ENCODE measurements at regions not wholly inside any gene's neighbourhood (a gene's known extent, or its start where the extent isn't known, plus 50 kb on each side); places are given as distances from the start of the nearest gene placed in this dataset.
"Not testable (repeated sequence)": the region's sequence is repeated elsewhere in the genome, so short reads cannot be mapped to it uniquely, and the experiment has no call there.

- not testable (repeated sequence) for H3K9me3 ChIP-seq (ENCODE audit: control insufficient read depth in 2 of 2, insufficient read depth in 1 of 2, low read length in 1 of 2); H3K36me3 ChIP-seq (ENCODE audit: control insufficient read depth in 2 of 2, insufficient read depth in 2 of 2, low read length in 1 of 2); H3K27ac ChIP-seq (ENCODE audit: low read depth in 1 of 2, low read length in 1 of 2); H3K27me3 ChIP-seq (ENCODE audit: control insufficient read depth in 2 of 2, insufficient read depth in 1 of 2, low read length in 1 of 2); DNase-seq (ENCODE audit: low read depth in 6 of 9, low spot score in 9 of 9); H3K4me3 ChIP-seq (ENCODE audit: low read length in 2 of 2); H3K4me1 ChIP-seq (ENCODE audit: control insufficient read depth in 2 of 2, insufficient read depth in 2 of 2, low read length in 2 of 2)
- WGBS: 100% methylated on average over 2 of the region's 2 CpGs
These were observed 99.1 kb downstream of the LIMS4 start for GRCh38 chr2:110373519-110373918.

- not testable (repeated sequence) for DNase-seq (ENCODE audit: low read depth in 6 of 9, low spot score in 9 of 9); H3K36me3 ChIP-seq (ENCODE audit: control insufficient read depth in 2 of 2, insufficient read depth in 2 of 2, low read length in 1 of 2); H3K27me3 ChIP-seq (ENCODE audit: control insufficient read depth in 2 of 2, insufficient read depth in 1 of 2, low read length in 1 of 2); H3K4me1 ChIP-seq (ENCODE audit: control insufficient read depth in 2 of 2, insufficient read depth in 2 of 2, low read length in 2 of 2); H3K4me3 ChIP-seq (ENCODE audit: low read length in 2 of 2); H3K27ac ChIP-seq (ENCODE audit: low read depth in 1 of 2, low read length in 1 of 2); H3K9me3 ChIP-seq (ENCODE audit: control insufficient read depth in 2 of 2, insufficient read depth in 1 of 2, low read length in 1 of 2)
- 65% methylated on average over 2 of the region's 2 CpGs for WGBS
These were observed 101.0 kb downstream of the LIMS4 start for GRCh38 chr2:110371633-110372032.

- not testable (repeated sequence) for H3K27me3 ChIP-seq (ENCODE audit: control insufficient read depth in 2 of 2, insufficient read depth in 1 of 2, low read length in 1 of 2); DNase-seq (ENCODE audit: low read depth in 6 of 9, low spot score in 9 of 9); H3K36me3 ChIP-seq (ENCODE audit: control insufficient read depth in 2 of 2, insufficient read depth in 2 of 2, low read length in 1 of 2); H3K4me1 ChIP-seq (ENCODE audit: control insufficient read depth in 2 of 2, insufficient read depth in 2 of 2, low read length in 2 of 2); H3K9me3 ChIP-seq (ENCODE audit: control insufficient read depth in 2 of 2, insufficient read depth in 1 of 2, low read length in 1 of 2); H3K4me3 ChIP-seq (ENCODE audit: low read length in 2 of 2); H3K27ac ChIP-seq (ENCODE audit: low read depth in 1 of 2, low read length in 1 of 2)
- no CpG with 5 or more reads among the region's 2 CpGs for WGBS
These were observed 115.0 kb downstream of the LIMS4 start for GRCh38 chr2:110357616-110358015.

- not testable (repeated sequence) for H3K27ac ChIP-seq (ENCODE audit: low read depth in 1 of 2, low read length in 1 of 2); H3K4me3 ChIP-seq (ENCODE audit: low read length in 2 of 2); H3K4me1 ChIP-seq (ENCODE audit: control insufficient read depth in 2 of 2, insufficient read depth in 2 of 2, low read length in 2 of 2); DNase-seq (ENCODE audit: low read depth in 6 of 9, low spot score in 9 of 9); H3K9me3 ChIP-seq (ENCODE audit: control insufficient read depth in 2 of 2, insufficient read depth in 1 of 2, low read length in 1 of 2); H3K36me3 ChIP-seq (ENCODE audit: control insufficient read depth in 2 of 2, insufficient read depth in 2 of 2, low read length in 1 of 2); H3K27me3 ChIP-seq (ENCODE audit: control insufficient read depth in 2 of 2, insufficient read depth in 1 of 2, low read length in 1 of 2)
- WGBS: no CpG with 5 or more reads among the region's 5 CpGs
These were observed 118.2 kb downstream of the LIMS4 start for GRCh38 chr2:110354294-110355018.

- H3K27me3 ChIP-seq (ENCODE audit: control insufficient read depth in 2 of 2, insufficient read depth in 1 of 2, low read length in 1 of 2): not testable (repeated sequence)
These were observed 121.9 kb downstream of the LIMS4 start for GRCh38 chr2:110350718-110351117.

GRCh38 chr2:110348902-110349301 lies 123.7 kb downstream of the LIMS4 start:
- not testable (repeated sequence) for H3K36me3 ChIP-seq (ENCODE audit: control insufficient read depth in 2 of 2, insufficient read depth in 2 of 2, low read length in 1 of 2); H3K4me1 ChIP-seq (ENCODE audit: control insufficient read depth in 2 of 2, insufficient read depth in 2 of 2, low read length in 2 of 2); H3K27me3 ChIP-seq (ENCODE audit: control insufficient read depth in 2 of 2, insufficient read depth in 1 of 2, low read length in 1 of 2); H3K4me3 ChIP-seq (ENCODE audit: low read length in 2 of 2); H3K27ac ChIP-seq (ENCODE audit: low read depth in 1 of 2, low read length in 1 of 2); H3K9me3 ChIP-seq (ENCODE audit: control insufficient read depth in 2 of 2, insufficient read depth in 1 of 2, low read length in 1 of 2); DNase-seq (ENCODE audit: low read depth in 6 of 9, low spot score in 9 of 9)
- WGBS: 94% methylated on average over 3 of the region's 12 CpGs

More at GRCh38 chr2:110350718-110351117, 121.9 kb downstream of the LIMS4 start:
- not testable (repeated sequence) for H3K4me1 ChIP-seq (ENCODE audit: control insufficient read depth in 2 of 2, insufficient read depth in 2 of 2, low read length in 2 of 2); H3K27ac ChIP-seq (ENCODE audit: low read depth in 1 of 2, low read length in 1 of 2); H3K9me3 ChIP-seq (ENCODE audit: control insufficient read depth in 2 of 2, insufficient read depth in 1 of 2, low read length in 1 of 2); H3K36me3 ChIP-seq (ENCODE audit: control insufficient read depth in 2 of 2, insufficient read depth in 2 of 2, low read length in 1 of 2); H3K4me3 ChIP-seq (ENCODE audit: low read length in 2 of 2); DNase-seq (ENCODE audit: low read depth in 6 of 9, low spot score in 9 of 9)

- H3K27ac ChIP-seq (ENCODE audit: low read depth in 1 of 2, low read length in 1 of 2); H3K36me3 ChIP-seq (ENCODE audit: control insufficient read depth in 2 of 2, insufficient read depth in 2 of 2, low read length in 1 of 2); H3K9me3 ChIP-seq (ENCODE audit: control insufficient read depth in 2 of 2, insufficient read depth in 1 of 2, low read length in 1 of 2); H3K27me3 ChIP-seq (ENCODE audit: control insufficient read depth in 2 of 2, insufficient read depth in 1 of 2, low read length in 1 of 2); H3K4me1 ChIP-seq (ENCODE audit: control insufficient read depth in 2 of 2, insufficient read depth in 2 of 2, low read length in 2 of 2); H3K4me3 ChIP-seq (ENCODE audit: low read length in 2 of 2); DNase-seq (ENCODE audit: low read depth in 6 of 9, low spot score in 9 of 9): not testable (repeated sequence)
- WGBS: 92% methylated on average over 5 of the region's 6 CpGs
These were observed 128.1 kb downstream of the LIMS4 start for GRCh38 chr2:110344405-110345035.

GRCh38 chr2:110342077-110342476 lies 129.7 kb upstream of the MTLN start:
- H3K4me1 ChIP-seq (ENCODE audit: control insufficient read depth in 2 of 2, insufficient read depth in 2 of 2, low read length in 2 of 2); DNase-seq (ENCODE audit: low read depth in 6 of 9, low spot score in 9 of 9); H3K36me3 ChIP-seq (ENCODE audit: control insufficient read depth in 2 of 2, insufficient read depth in 2 of 2, low read length in 1 of 2); H3K9me3 ChIP-seq (ENCODE audit: control insufficient read depth in 2 of 2, insufficient read depth in 1 of 2, low read length in 1 of 2); H3K27me3 ChIP-seq (ENCODE audit: control insufficient read depth in 2 of 2, insufficient read depth in 1 of 2, low read length in 1 of 2); H3K27ac ChIP-seq (ENCODE audit: low read depth in 1 of 2, low read length in 1 of 2); H3K4me3 ChIP-seq (ENCODE audit: low read length in 2 of 2): not testable (repeated sequence)
- WGBS: 94% methylated on average over 3 of the region's 7 CpGs

GRCh38 chr2:110339126-110339525 lies 126.8 kb upstream of the MTLN start:
- WGBS: no CpG with 5 or more reads among the region's 2 CpGs
- not testable (repeated sequence) for H3K9me3 ChIP-seq (ENCODE audit: control insufficient read depth in 2 of 2, insufficient read depth in 1 of 2, low read length in 1 of 2); H3K27ac ChIP-seq (ENCODE audit: low read depth in 1 of 2, low read length in 1 of 2); H3K4me3 ChIP-seq (ENCODE audit: low read length in 2 of 2); H3K36me3 ChIP-seq (ENCODE audit: control insufficient read depth in 2 of 2, insufficient read depth in 2 of 2, low read length in 1 of 2); H3K27me3 ChIP-seq (ENCODE audit: control insufficient read depth in 2 of 2, insufficient read depth in 1 of 2, low read length in 1 of 2); H3K4me1 ChIP-seq (ENCODE audit: control insufficient read depth in 2 of 2, insufficient read depth in 2 of 2, low read length in 2 of 2); DNase-seq (ENCODE audit: low read depth in 6 of 9, low spot score in 9 of 9)

Measured in thymus (tissue), 11 donors.